Neutrophil (primary cell): ENCODE measurements at regions not wholly inside any gene's neighbourhood (a gene's known extent, or its start where the extent isn't known, plus 50 kb on each side); places are given as distances from the start of the nearest gene placed in this dataset.

Experiments used
- H3K27ac ChIP-seq: fragments of 200-600 bp; sonication (generic); 2 replicates; pipeline ENCODE4 v1.5.1; 2016; ENCODE audit warnings: mild to moderate bottlenecking, moderate library complexity
- H3K27me3 ChIP-seq: fragments of 200-600 bp; sonication (generic); 2 replicates; pipeline ENCODE4 v1.6.0; 2016; ENCODE audit warnings: mild to moderate bottlenecking
- H3K36me3 ChIP-seq: fragments of 200-600 bp; sonication (generic); 2 replicates; pipeline ENCODE4 v1.5.1; 2017
- H3K4me1 ChIP-seq, 2 experiments: fragments of 200-600 bp in 1 of 2; sonication (generic) in 1 of 2; 1 replicate in 1 of 2; 2 replicates in 1 of 2; pipeline versions ENCODE4 v1.5.1 to v1.6.1; 2013 to 2016; ENCODE audit warnings: low read depth in 1 of 2, low read length in 1 of 2, mild to moderate bottlenecking in 1 of 2, moderate library complexity in 1 of 2; ENCODE audit not compliant: control insufficient read depth in 1 of 2, insufficient read depth in 1 of 2
- H3K4me3 ChIP-seq, 2 experiments: fragments of 200-600 bp in 1 of 2; sonication (generic) in 1 of 2; 1 replicate in 1 of 2; 2 replicates in 1 of 2; pipeline ENCODE4 v1.5.1; 2013 to 2016; ENCODE audit warnings: low read depth in 1 of 2, low read length in 1 of 2, mild to moderate bottlenecking in 1 of 2, moderate library complexity in 1 of 2
- H3K9me3 ChIP-seq: fragments of 200-600 bp; sonication (generic); 2 replicates; pipeline ENCODE4 v1.5.1; 2016
- CTCF ChIP-seq: fragments of 200-600 bp; sonication (generic); IDR thresholded peaks from 2 replicates; pipeline ENCODE4 v1.5.1; 2016; ENCODE audit warnings: antibody characterized with exemption

GRCh38 chr6:144806222-144806621, 521.1 kb downstream of the UTRN start:
- no peak overlapping the region for H3K27ac ChIP-seq
- H3K36me3 ChIP-seq: peaks cover 10% of the 10 kb centered on the region
- TF ChIP-seq CTCF: no peak

DNA sequence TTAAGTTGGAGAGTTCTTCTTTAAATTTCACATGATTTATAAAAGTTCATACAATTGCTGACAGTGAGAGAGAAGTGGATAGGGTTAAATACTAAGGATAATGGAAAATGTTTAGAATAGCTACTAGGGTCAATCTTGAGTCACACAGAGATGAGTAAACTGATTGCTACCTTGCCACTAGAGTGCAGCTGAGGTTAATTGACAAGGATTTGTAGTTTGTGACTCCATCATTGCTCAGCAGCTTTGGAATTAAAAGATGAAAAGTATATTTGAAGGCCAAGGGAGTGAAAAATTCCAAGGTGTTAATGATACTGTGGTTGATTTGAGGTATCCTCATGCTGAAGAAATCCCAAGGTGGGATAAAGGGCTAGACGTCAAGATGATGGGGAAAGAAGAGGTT, 524.0 kb downstream of the UTRN start:
- Histone ChIP-seq H3K36me3 (peaks cover 10% of the 10 kb centered on the region), H3K4me1 (no peaks in the 10 kb centered on the region), H3K4me3 (no peak overlapping the region), H3K27me3 (no peaks in the 10 kb centered on the region), H3K27ac (no peak overlapping the region), H3K9me3 (no peaks in the 10 kb centered on the region)
- TF ChIP-seq CTCF: no peak

More at GRCh38 chr6:144806222-144806621, 521.1 kb downstream of the UTRN start:
- Histone ChIP-seq H3K9me3 (no peaks in the 10 kb centered on the region), H3K4me3 (no peak overlapping the region), H3K27me3 (no peaks in the 10 kb centered on the region), H3K4me1 (no peaks in the 10 kb centered on the region)

DNA sequence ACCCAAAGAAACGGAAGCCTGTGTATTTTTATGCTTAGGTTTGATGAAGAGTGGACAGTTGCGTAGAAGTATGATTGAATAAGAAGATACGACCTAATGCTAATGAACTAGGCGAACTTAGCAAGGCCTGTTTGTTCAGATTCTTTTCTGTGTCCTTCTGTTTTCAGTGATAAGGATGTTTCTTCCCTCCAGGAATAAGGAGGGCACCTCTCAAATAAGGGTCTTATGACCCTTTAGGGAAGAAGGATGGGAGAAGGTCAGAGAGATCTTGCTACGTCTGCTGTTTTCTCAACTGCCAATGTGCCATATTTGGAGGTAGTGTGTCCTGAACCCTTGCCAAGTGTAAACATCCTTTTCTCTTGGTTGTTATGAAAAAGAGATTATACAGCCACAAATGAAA, 524.8 kb downstream of the UTRN start:
- H3K4me3 ChIP-seq: no peak overlapping the region
- H3K27ac ChIP-seq: no peak overlapping the region
- no peak for TF ChIP-seq CTCF

GRCh38 chr6:144811140-144811539, 526.0 kb downstream of the UTRN start:
- no peaks in the 10 kb centered on the region for H3K36me3 ChIP-seq
- no peaks in the 10 kb centered on the region for H3K4me1 ChIP-seq
- H3K4me3 ChIP-seq: no peak overlapping the region
- no peaks in the 10 kb centered on the region for H3K27me3 ChIP-seq
- H3K9me3 ChIP-seq: no peaks in the 10 kb centered on the region
- TF ChIP-seq CTCF: no peak
- no peak overlapping the region for H3K27ac ChIP-seq

More for the DNA sequence above, 524.8 kb downstream of the UTRN start:
- H3K4me1 ChIP-seq: no peaks in the 10 kb centered on the region
- no peaks in the 10 kb centered on the region for H3K27me3 ChIP-seq
- H3K9me3 ChIP-seq: no peaks in the 10 kb centered on the region
- peaks cover 2% of the 10 kb centered on the region for H3K36me3 ChIP-seq

- Histone ChIP-seq H3K27ac (no peak overlapping the region), H3K4me3 (no peak overlapping the region), H3K27me3 (no peaks in the 10 kb centered on the region), H3K36me3 (peaks cover 5% of the 10 kb centered on the region), H3K4me1 (no peaks in the 10 kb centered on the region), H3K9me3 (no peaks in the 10 kb centered on the region)
- TF ChIP-seq CTCF: no peak
Measured at GRCh38 chr6:144816936-144817335, 531.8 kb downstream of the UTRN start.

- Histone ChIP-seq H3K27me3 (no peaks in the 10 kb centered on the region), H3K9me3 (no peaks in the 10 kb centered on the region), H3K27ac (no peak overlapping the region), H3K36me3 (peaks cover 8% of the 10 kb centered on the region), H3K4me3 (no peak overlapping the region), H3K4me1 (no peaks in the 10 kb centered on the region)
- TF ChIP-seq CTCF: no peak
Measured at GRCh38 chr6:144820270-144820669, 535.1 kb downstream of the UTRN start.
